ENCODE measurements at regions not wholly inside any gene's neighbourhood (a gene's known extent, or its start where the extent isn't known, plus 50 kb on each side); places are given as distances from the start of the nearest gene placed in this dataset.

- no peak for TF ChIP-seq POLR2AphosphoS5 (IDR thresholded peaks at IDR 0.05; ENCODE audit: low read depth)
- TF ChIP-seq, protein P1, sequence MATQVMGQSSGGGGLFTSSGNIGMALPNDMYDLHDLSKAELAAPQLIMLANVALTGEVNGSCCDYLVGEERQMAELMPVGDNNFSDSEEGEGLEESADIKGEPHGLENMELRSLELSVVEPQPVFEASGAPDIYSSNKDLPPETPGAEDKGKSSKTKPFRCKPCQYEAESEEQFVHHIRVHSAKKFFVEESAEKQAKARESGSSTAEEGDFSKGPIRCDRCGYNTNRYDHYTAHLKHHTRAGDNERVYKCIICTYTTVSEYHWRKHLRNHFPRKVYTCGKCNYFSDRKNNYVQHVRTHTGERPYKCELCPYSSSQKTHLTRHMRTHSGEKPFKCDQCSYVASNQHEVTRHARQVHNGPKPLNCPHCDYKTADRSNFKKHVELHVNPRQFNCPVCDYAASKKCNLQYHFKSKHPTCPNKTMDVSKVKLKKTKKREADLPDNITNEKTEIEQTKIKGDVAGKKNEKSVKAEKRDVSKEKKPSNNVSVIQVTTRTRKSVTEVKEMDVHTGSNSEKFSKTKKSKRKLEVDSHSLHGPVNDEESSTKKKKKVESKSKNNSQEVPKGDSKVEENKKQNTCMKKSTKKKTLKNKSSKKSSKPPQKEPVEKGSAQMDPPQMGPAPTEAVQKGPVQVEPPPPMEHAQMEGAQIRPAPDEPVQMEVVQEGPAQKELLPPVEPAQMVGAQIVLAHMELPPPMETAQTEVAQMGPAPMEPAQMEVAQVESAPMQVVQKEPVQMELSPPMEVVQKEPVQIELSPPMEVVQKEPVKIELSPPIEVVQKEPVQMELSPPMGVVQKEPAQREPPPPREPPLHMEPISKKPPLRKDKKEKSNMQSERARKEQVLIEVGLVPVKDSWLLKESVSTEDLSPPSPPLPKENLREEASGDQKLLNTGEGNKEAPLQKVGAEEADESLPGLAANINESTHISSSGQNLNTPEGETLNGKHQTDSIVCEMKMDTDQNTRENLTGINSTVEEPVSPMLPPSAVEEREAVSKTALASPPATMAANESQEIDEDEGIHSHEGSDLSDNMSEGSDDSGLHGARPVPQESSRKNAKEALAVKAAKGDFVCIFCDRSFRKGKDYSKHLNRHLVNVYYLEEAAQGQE (IDR thresholded peaks at IDR 0.05; ENCODE audit: insufficient replicate concordance, low read depth), result no peak
- no peak for TF ChIP-seq CTCF (IDR thresholded peaks at IDR 0.05; ENCODE audit: insufficient read depth, low read length)
- no peak for TF ChIP-seq SPI1 (IDR thresholded peaks at IDR 0.05; ENCODE audit: borderline replicate concordance, low read depth)
- TF ChIP-seq GABPA (IDR thresholded peaks at IDR 0.05; ENCODE audit: low read depth), result no peak
- Histone ChIP-seq H3K4me3 (replicated peaks; ENCODE audit: insufficient read depth, low read length) (no peak overlapping the region), H3K27me3 (ENCODE audit: insufficient read depth, poor library complexity, severe bottlenecking) (no peaks in the 10 kb centered on the region), H3K27ac (replicated peaks) (no peak overlapping the region)
- no peak for DNase-seq (ENCODE audit: low read depth in 1 of 2, low spot score in 1 of 2)
These were observed 191.8 kb downstream of the TMEM200A start for GRCh38 chr6:130557481-130558112.

- TF ChIP-seq CTCF (IDR thresholded peaks at IDR 0.05; ENCODE audit: insufficient read depth, low read length) (no peak), GABPA (IDR thresholded peaks at IDR 0.05; ENCODE audit: low read depth) (no peak), POLR2AphosphoS5 (IDR thresholded peaks at IDR 0.05; ENCODE audit: low read depth) (no peak), SPI1 (IDR thresholded peaks at IDR 0.05; ENCODE audit: borderline replicate concordance, low read depth) (no peak)
- TF ChIP-seq, protein P1 (IDR thresholded peaks at IDR 0.05; ENCODE audit: insufficient replicate concordance, low read depth), result no peak
- no peaks in the 10 kb centered on the region for H3K27me3 ChIP-seq (ENCODE audit: insufficient read depth, poor library complexity, severe bottlenecking)
- no peak for DNase-seq (ENCODE audit: low read depth in 1 of 2, low spot score in 1 of 2)
- H3K27ac ChIP-seq (replicated peaks), result no peak overlapping the region
- no peak overlapping the region for H3K4me3 ChIP-seq (replicated peaks; ENCODE audit: insufficient read depth, low read length)
These were observed 192.3 kb downstream of the TMEM200A start for GRCh38 chr6:130558131-130558530.

GRCh38 chr6:130559166-130559565 is 193.3 kb downstream of the TMEM200A start:
- TF ChIP-seq, protein P1 (IDR thresholded peaks at IDR 0.05; ENCODE audit: insufficient replicate concordance, low read depth), result no peak
- no peak for TF ChIP-seq CTCF (IDR thresholded peaks at IDR 0.05; ENCODE audit: insufficient read depth, low read length)
- TF ChIP-seq GABPA (IDR thresholded peaks at IDR 0.05; ENCODE audit: low read depth), result no peak
- TF ChIP-seq POLR2AphosphoS5 (IDR thresholded peaks at IDR 0.05; ENCODE audit: low read depth), result no peak
- TF ChIP-seq SPI1 (IDR thresholded peaks at IDR 0.05; ENCODE audit: borderline replicate concordance, low read depth), result no peak
- no peaks in the 10 kb centered on the region for H3K27me3 ChIP-seq (ENCODE audit: insufficient read depth, poor library complexity, severe bottlenecking)
- no peak overlapping the region for H3K27ac ChIP-seq (replicated peaks)
- no peak for DNase-seq (ENCODE audit: low read depth in 1 of 2, low spot score in 1 of 2)
- no peak overlapping the region for H3K4me3 ChIP-seq (replicated peaks; ENCODE audit: insufficient read depth, low read length)
